PC-3 (cell line): ENCODE measurements at regions not wholly inside any gene's neighbourhood (a gene's known extent, or its start where the extent isn't known, plus 50 kb on each side); places are given as distances from the start of the nearest gene placed in this dataset.

Experiments used
- EZH2phosphoT487 ChIP-seq: fragments of 300-600 bp; sonication (generic); IDR thresholded peaks from 2 replicates; pipeline ENCODE4 v1.6.1; 2018; ENCODE audit warnings: mild to moderate bottlenecking, antibody characterized with exemption, low read length, borderline replicate concordance
- TF ChIP-seq, protein P1 (sequence below): fragments of 300-600 bp; sonication (generic); conservative IDR thresholded peaks from 2 replicates; pipeline ENCODE4 v1.5.1; 2017; ENCODE audit warnings: antibody characterized with exemption, low read depth, mild to moderate bottlenecking, low read length

- TF ChIP-seq, protein P1, sequence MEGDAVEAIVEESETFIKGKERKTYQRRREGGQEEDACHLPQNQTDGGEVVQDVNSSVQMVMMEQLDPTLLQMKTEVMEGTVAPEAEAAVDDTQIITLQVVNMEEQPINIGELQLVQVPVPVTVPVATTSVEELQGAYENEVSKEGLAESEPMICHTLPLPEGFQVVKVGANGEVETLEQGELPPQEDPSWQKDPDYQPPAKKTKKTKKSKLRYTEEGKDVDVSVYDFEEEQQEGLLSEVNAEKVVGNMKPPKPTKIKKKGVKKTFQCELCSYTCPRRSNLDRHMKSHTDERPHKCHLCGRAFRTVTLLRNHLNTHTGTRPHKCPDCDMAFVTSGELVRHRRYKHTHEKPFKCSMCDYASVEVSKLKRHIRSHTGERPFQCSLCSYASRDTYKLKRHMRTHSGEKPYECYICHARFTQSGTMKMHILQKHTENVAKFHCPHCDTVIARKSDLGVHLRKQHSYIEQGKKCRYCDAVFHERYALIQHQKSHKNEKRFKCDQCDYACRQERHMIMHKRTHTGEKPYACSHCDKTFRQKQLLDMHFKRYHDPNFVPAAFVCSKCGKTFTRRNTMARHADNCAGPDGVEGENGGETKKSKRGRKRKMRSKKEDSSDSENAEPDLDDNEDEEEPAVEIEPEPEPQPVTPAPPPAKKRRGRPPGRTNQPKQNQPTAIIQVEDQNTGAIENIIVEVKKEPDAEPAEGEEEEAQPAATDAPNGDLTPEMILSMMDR = no peak
- TF ChIP-seq EZH2phosphoT487 = no peak
Measured at GRCh38 chr14:98379830-98380229, 892.2 kb downstream of the BCL11B start.
